Fibroblast of the conjunctiva (primary cell): ENCODE measurements at regions not wholly inside any gene's neighbourhood (a gene's known extent, or its start where the extent isn't known, plus 50 kb on each side); places are given as distances from the start of the nearest gene placed in this dataset.
A peak's percentile ranks its signal among the peaks of the same experiment; 100 is the strongest.

Experiments
- DNase-seq: peaks from one replicate; pipeline ENCODE4 v3.0.0-alpha.2; 2010; ENCODE audit warnings: low read depth

- no peak for DNase-seq
Measured at GRCh38 chr3:168233001-168233400, 137.3 kb upstream of the GOLIM4 start.

DNA sequence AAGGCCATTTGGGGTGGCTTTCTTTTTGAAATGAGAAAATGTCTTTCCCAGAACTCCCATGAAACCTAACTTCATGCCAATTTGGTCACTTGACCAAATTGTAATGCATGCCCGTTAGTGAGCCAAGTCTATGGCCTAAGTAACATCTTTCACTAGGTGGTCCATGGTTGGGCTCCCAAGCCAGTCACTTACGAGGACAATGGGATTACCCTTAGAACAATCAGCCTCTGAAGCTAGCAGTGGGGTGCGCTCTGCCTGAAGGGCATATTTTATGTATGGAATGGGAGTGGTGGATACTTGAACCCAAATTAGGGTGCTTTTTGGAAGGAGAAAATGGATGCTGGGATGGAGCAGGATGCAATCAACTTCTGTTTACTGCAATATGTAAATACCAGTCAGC, 127.4 kb upstream of the GOLIM4 start:
- no peak for DNase-seq

- DNase-seq = no peak
Measured at GRCh38 chr3:168220556-168220955, 124.8 kb upstream of the GOLIM4 start.

DNA sequence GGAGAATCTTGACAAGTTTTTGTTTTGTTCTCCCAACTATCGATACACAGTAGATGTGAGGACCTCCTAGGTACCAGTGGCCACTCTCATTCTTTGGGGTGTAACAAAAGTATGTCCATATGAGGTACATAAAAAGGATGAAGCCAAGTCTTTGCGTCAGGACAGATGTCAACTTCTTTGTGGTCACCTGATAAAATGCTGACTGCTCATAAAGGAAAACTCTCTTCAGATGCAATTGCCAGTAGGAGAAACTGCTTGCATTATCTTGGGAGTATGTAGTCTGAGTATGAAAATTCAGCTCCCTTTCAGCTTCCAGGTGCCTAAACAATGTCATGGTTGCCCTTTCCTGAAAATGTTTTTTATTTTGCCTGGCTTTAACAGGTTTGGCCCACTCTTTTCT, 123.8 kb upstream of the GOLIM4 start:
- no peak for DNase-seq

DNA sequence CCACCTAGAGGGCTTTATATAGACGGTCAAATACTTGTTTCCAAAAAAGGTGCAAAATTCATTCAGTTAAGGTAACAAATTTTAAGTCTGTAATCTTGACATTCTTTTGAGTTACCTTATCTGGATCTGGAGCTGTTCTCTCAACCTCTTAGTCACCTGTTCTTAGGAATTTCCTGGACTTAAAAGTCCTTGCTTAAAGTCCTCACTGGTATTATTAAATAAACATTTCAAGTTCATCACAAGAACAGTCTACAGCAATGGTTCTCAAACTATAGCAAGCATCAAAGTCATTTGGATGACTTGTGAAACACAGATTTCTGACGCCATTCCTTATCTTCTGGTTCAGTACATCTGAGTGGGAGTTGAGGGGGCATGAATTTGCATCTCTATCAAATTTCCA, 122.9 kb upstream of the GOLIM4 start:
- DNase-seq = no peak

DNA sequence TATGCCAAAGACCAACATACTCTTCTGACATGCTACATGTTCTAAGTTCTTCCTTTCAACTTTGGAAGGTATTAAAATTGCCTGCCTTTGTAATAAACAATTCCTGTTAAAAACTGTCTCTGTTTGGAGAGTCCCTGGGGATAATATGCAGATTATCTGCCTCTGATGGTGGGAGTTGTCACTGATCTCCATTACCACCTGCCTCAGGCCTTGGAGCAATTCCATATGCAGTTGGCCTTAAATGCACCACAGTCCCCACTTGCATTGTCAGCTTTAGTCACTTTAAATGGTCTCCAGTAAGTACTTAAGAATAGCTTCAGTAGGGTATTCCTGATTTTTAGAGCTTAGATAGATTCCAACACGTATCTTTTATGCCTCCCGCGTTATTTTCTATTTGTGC, 121.1 kb upstream of the GOLIM4 start:
- no peak for DNase-seq

DNA sequence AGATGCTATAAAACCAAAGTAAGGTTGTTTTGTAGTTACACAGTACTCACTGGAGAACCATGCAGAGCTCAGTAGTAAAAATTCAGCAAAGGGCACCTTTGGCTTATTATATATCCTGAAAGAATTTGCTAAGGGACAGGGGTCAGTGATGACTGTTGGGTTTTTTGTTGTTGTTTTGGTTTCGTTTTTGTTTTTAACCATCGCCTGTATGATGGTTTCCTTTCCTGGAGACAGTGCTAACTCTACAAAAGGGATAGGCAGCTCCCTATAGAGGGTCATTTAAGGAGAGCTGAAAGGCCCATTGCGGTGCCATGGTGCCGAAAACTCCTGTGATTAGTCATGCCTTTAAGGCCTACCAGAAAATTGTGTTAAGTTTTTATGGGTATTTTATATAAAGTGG, 118.2 kb upstream of the GOLIM4 start:
- no peak for DNase-seq

GRCh38 chr3:168212664-168213285, 117.1 kb upstream of the GOLIM4 start:
- DNase-seq = no peak

DNA sequence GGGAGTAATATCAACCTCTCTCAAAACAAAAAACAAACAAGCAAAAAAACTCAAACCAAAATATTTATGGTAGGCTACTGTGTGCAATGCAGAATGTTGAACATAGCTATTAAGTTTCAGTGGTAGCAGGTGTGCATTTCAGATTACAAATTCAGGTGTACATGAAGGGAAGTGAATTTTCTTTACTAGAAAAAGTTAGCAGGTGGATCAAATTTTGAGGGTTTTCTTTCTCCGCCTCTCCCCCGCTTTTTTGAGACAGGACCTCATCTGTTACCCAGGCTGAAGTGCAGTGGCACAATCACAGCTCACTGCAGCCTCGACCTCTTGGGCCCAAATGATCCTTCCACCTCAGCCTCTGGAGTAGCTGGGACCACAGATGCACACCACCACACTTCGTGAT, 109.7 kb upstream of the GOLIM4 start:
- no peak for DNase-seq

- no peak for DNase-seq
Measured at GRCh38 chr3:168197162-168197561, 101.4 kb upstream of the GOLIM4 start.

- DNase-seq = no peak
Measured at GRCh38 chr3:168191856-168192255, 96.1 kb upstream of the GOLIM4 start.

DNA sequence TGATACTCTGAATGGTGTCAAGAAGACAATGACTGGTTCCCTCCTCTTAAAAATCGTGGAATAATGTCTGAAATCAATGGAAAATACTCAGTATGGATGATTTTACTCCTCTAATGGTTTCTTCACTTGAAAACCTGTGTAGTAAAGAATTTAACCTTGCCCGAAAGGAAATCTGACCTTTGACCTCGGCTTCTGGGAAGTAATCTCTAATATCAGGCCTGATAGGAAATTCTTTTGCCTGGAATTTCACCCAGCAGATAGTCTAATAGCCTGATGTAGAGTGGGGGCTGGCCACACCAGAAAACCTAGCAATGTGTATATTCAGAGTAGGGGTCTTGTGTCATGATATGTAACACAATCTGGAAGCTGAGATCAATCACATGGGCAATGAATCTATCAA, 91.5 kb upstream of the GOLIM4 start:
- no peak for DNase-seq

- DNase-seq = no peak
Measured at GRCh38 chr3:168186293-168186983, 90.7 kb upstream of the GOLIM4 start.

GRCh38 chr3:168183774-168184173, 88.0 kb upstream of the GOLIM4 start:
- no peak for DNase-seq

DNA sequence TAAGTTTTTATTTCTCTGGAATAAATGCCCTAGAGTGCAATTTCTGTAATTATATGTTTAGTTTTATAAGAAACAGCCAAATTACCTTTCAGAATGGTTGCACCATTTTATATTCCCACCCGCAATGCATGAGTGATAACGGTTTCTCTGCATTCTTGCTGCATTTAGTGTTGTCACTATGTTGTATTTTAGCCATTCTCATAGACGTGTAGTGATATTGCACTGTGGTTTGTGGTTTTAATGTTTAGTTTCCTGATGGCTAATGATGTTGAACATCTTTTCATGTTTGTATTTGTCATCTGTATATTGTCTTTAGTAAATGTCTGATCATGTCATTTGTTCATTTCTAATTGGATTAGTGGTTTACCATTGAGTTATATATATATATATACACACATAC, 73.0 kb upstream of the GOLIM4 start:
- no peak for DNase-seq

GRCh38 chr3:168165390-168166269, 69.9 kb upstream of the GOLIM4 start:
- DNase-seq = peak; percentile 75

DNA sequence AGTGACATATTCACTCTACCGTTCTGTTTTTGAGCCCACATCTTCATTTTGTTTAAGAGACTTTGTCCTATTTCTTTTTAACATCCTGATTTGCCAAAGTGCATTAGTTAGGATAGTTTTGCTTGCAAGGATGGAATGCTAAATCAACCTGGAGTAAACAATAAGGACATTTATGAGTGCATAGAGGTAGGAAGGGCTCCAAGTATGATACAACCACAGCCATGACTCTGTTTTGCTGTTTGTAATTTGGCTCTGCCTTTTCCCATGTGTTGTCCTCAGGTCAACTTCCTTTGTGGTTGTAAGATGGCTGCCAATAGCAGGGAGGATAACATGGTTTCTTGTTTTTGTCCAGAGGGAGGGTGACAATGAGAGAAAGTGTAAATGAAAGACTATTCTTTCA, 66.4 kb upstream of the GOLIM4 start:
- no peak for DNase-seq

DNA sequence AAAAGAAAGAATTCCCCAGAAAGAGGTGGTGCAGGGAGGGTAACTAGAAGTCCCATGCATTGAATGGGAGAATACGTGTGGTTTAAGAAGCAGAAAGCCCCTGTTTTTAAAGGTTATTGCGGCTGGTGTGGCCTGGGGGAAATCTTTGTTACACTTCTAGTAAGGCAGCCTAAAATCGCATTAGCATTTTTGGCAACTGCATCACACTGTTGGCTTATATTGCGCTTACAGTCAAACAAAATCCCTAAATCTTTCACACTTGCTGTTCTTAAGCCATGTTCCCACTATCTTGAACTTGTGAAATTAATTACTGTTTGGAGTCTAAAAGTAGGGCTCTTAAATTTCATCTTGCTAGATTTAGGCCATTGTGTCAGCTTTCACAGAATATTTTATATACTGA, 66.0 kb upstream of the GOLIM4 start:
- no peak for DNase-seq

DNA sequence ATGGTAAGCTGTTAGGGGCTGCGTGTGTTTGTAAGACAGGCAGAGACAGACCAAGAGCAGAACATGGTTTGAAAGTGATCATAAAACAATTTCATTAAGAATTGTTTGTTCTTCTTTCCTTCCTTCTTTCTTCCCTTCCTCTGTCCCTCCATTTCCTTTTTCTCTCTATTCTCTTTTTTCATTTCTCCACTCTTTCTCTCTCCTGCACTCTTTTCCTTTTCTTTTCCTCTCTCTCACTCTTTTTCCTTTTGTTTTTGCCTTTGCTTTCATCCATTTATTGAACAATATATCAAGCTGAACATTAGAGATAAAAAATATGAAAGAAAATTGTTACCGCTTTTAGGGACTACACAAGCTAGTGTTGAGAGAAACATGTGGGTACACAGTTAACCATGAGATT, 62.2 kb upstream of the GOLIM4 start:
- DNase-seq = no peak

GRCh38 chr3:168157099-168157700, 61.5 kb upstream of the GOLIM4 start:
- DNase-seq = no peak

GRCh38 chr3:168156479-168156878, 60.8 kb upstream of the GOLIM4 start:
- DNase-seq = no peak

DNA sequence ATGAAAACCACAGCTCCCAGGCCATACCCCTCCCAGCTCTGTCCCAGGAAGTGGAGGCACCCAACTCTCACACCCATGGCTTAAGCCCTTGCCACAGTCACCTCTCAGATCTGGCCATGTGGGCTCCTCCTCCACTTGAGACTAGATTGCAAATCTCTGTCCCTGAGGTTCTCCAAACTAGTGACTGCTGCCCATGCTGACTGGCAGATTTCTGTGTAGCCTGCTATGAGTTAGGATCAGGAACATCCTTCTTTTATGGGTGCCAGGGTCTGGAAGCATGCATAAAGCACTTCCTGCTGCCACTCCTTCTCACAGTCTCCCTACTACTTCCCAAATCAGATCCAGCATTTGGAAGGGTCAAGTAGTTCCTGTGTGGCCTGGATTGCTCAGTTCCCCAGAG, 59.6 kb upstream of the GOLIM4 start:
- DNase-seq = no peak

- DNase-seq = no peak
Measured at GRCh38 chr3:168154089-168154488, 58.4 kb upstream of the GOLIM4 start.
